Hypothalamus (tissue), 51 donors: ENCODE measurements at regions not wholly inside any gene's neighbourhood (a gene's known extent, or its start where the extent isn't known, plus 50 kb on each side); places are given as distances from the start of the nearest gene placed in this dataset.

Source experiments
- DNase-seq, 51 donors: peaks; one replicate each; lab custom pipeline; 2025; lab: John Stamatoyannopoulos, UW

GRCh38 chr15:87120555-87120954 is 1040.9 kb downstream of the AGBL1 start:
- no peak for DNase-seq

- DNase-seq: no peak
These were observed 1039.2 kb downstream of the AGBL1 start for GRCh38 chr15:87118846-87119245.

- peak in 1 of 51 donors; percentile 1 for DNase-seq
These were observed 1038.8 kb downstream of the AGBL1 start for GRCh38 chr15:87118435-87118834.

GRCh38 chr15:87115795-87116194 is 1036.1 kb downstream of the AGBL1 start:
- no peak for DNase-seq

GRCh38 chr15:87099916-87100315 is 1020.2 kb downstream of the AGBL1 start:
- no peak for DNase-seq

GRCh38 chr15:87089551-87089950 is 1009.9 kb downstream of the AGBL1 start:
- DNase-seq: no peak

GRCh38 chr15:87083201-87083600 is 1003.5 kb downstream of the AGBL1 start:
- DNase-seq: no peak

GRCh38 chr15:87082581-87082980 is 1002.9 kb downstream of the AGBL1 start:
- no peak for DNase-seq

GRCh38 chr15:87080547-87080946 is 1000.9 kb downstream of the AGBL1 start:
- no peak for DNase-seq
